ENCODE measurements at regions not wholly inside any gene's neighbourhood (a gene's known extent, or its start where the extent isn't known, plus 50 kb on each side); places are given as distances from the start of the nearest gene placed in this dataset.
"Not testable (repeated sequence)": the region's sequence is repeated elsewhere in the genome, so short reads cannot be mapped to it uniquely, and the experiment has no call there.

GRCh38 chrX:37912777-37913176 lies 65.4 kb upstream of the DYNLT3 start:
- TF ChIP-seq, protein P1, sequence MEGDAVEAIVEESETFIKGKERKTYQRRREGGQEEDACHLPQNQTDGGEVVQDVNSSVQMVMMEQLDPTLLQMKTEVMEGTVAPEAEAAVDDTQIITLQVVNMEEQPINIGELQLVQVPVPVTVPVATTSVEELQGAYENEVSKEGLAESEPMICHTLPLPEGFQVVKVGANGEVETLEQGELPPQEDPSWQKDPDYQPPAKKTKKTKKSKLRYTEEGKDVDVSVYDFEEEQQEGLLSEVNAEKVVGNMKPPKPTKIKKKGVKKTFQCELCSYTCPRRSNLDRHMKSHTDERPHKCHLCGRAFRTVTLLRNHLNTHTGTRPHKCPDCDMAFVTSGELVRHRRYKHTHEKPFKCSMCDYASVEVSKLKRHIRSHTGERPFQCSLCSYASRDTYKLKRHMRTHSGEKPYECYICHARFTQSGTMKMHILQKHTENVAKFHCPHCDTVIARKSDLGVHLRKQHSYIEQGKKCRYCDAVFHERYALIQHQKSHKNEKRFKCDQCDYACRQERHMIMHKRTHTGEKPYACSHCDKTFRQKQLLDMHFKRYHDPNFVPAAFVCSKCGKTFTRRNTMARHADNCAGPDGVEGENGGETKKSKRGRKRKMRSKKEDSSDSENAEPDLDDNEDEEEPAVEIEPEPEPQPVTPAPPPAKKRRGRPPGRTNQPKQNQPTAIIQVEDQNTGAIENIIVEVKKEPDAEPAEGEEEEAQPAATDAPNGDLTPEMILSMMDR (IDR thresholded peaks at IDR 0.05), result no peak
- Mint-ChIP-seq H3K36me3 (ENCODE audit: low read depth) (no peaks in the 10 kb centered on the region), H3K4me3 (ENCODE audit: unreplicated experiment) (no peak overlapping the region), H3K27ac (ENCODE audit: unreplicated experiment) (no peak overlapping the region), H3K27me3 (ENCODE audit: low read depth) (no peaks in the 10 kb centered on the region), H3K4me1 (ENCODE audit: low read depth) (no peaks in the 10 kb centered on the region), H3K9me3 (ENCODE audit: low read depth) (peaks cover 3% of the 10 kb centered on the region)
- DNase-seq (ENCODE audit: low spot score), result no peak

- no peaks in the 10 kb centered on the region for H3K27me3 Mint-ChIP-seq (ENCODE audit: low read depth)
- peaks cover 30% of the 10 kb centered on the region for H3K9me3 Mint-ChIP-seq (ENCODE audit: low read depth)
- DNase-seq (ENCODE audit: low spot score), result no peak
- no peak overlapping the region for H3K27ac Mint-ChIP-seq (ENCODE audit: unreplicated experiment)
- no peaks in the 10 kb centered on the region for H3K4me1 Mint-ChIP-seq (ENCODE audit: low read depth)
- no peak overlapping the region for H3K4me3 Mint-ChIP-seq (ENCODE audit: unreplicated experiment)
- TF ChIP-seq, protein P1 (IDR thresholded peaks at IDR 0.05), result no peak
- no peaks in the 10 kb centered on the region for H3K36me3 Mint-ChIP-seq (ENCODE audit: low read depth)
These were observed 70.8 kb upstream of the DYNLT3 start for GRCh38 chrX:37918168-37918567.

GRCh38 chrX:37918703-37919102 lies 71.3 kb upstream of the DYNLT3 start:
- Mint-ChIP-seq H3K36me3 (ENCODE audit: low read depth) (no peaks in the 10 kb centered on the region), H3K4me3 (ENCODE audit: unreplicated experiment) (no peak overlapping the region), H3K4me1 (ENCODE audit: low read depth) (no peaks in the 10 kb centered on the region), H3K9me3 (ENCODE audit: low read depth) (peaks cover 30% of the 10 kb centered on the region), H3K27ac (ENCODE audit: unreplicated experiment) (no peak overlapping the region), H3K27me3 (ENCODE audit: low read depth) (no peaks in the 10 kb centered on the region)
- TF ChIP-seq, protein P1 (IDR thresholded peaks at IDR 0.05), result no peak
- no peak for DNase-seq (ENCODE audit: low spot score)

- H3K9me3 Mint-ChIP-seq (ENCODE audit: low read depth), result peaks cover 30% of the 10 kb centered on the region
- no peak for DNase-seq (ENCODE audit: low spot score)
These were observed 74.4 kb upstream of the DYNLT3 start for GRCh38 chrX:37921758-37922157.

DNA sequence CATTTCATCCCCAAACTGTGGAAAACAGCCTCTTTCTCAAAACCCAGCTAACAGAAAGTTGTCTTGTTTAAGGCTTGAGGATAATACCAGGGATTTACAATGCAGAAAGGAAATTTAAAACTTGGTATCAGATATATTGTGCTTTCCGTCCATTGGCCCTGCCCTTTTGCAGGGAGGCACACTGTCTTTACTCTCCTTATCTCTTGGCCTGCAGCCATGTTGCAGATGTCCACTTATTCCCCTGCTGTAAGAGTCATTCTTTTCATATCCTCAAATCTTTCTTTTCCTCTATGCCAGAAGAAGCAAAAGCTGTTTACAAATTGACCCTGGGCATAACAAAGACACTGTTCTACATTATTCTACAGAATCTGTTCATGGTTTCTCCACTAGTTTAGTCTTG lies 75.6 kb upstream of the DYNLT3 start:
- Mint-ChIP-seq H3K4me3 (ENCODE audit: unreplicated experiment) (no peak overlapping the region), H3K27ac (ENCODE audit: unreplicated experiment) (no peak overlapping the region), H3K27me3 (ENCODE audit: low read depth) (no peaks in the 10 kb centered on the region), H3K36me3 (ENCODE audit: low read depth) (no peaks in the 10 kb centered on the region), H3K4me1 (ENCODE audit: low read depth) (peaks cover 4% of the 10 kb centered on the region), H3K9me3 (ENCODE audit: low read depth) (peaks cover 25% of the 10 kb centered on the region)
- TF ChIP-seq, protein P1 (IDR thresholded peaks at IDR 0.05), result no peak
- DNase-seq (ENCODE audit: low spot score), result no peak

More at GRCh38 chrX:37921758-37922157, 74.4 kb upstream of the DYNLT3 start:
- Mint-ChIP-seq H3K27ac (ENCODE audit: unreplicated experiment) (no peak overlapping the region), H3K27me3 (ENCODE audit: low read depth) (no peaks in the 10 kb centered on the region), H3K4me1 (ENCODE audit: low read depth) (peaks cover 3% of the 10 kb centered on the region), H3K36me3 (ENCODE audit: low read depth) (no peaks in the 10 kb centered on the region), H3K4me3 (ENCODE audit: unreplicated experiment) (no peak overlapping the region)
- TF ChIP-seq, protein P1 (IDR thresholded peaks at IDR 0.05), result no peak

DNA sequence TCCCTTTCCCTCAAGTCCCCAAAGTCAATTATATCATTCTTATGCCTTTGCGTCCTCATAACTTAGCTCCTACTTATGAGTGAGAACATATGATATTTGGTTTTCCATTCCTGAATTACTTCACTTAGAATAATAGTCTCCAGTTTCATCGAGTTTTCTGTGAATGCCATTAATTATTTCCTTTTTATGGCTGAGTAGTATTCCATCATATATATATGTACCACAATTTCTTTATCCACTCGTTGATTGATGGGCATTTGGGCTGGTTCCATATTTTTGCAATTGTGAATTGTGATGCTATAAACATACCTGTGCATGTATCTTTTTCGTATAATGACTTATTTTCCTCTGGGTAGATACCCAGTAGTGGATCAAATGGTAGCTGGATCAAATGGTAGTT lies 78.4 kb upstream of the DYNLT3 start:
- not testable (repeated sequence) for H3K4me1 Mint-ChIP-seq (ENCODE audit: low read depth); H3K9me3 Mint-ChIP-seq (ENCODE audit: low read depth); DNase-seq (ENCODE audit: low spot score); H3K27ac Mint-ChIP-seq (ENCODE audit: unreplicated experiment); H3K4me3 Mint-ChIP-seq (ENCODE audit: unreplicated experiment); H3K36me3 Mint-ChIP-seq (ENCODE audit: low read depth); H3K27me3 Mint-ChIP-seq (ENCODE audit: low read depth)

Measured in chondrocyte (in vitro differentiated cells).